ENCODE measurements at regions not wholly inside any gene's neighbourhood (a gene's known extent, or its start where the extent isn't known, plus 50 kb on each side); places are given as distances from the start of the nearest gene placed in this dataset.

DNA sequence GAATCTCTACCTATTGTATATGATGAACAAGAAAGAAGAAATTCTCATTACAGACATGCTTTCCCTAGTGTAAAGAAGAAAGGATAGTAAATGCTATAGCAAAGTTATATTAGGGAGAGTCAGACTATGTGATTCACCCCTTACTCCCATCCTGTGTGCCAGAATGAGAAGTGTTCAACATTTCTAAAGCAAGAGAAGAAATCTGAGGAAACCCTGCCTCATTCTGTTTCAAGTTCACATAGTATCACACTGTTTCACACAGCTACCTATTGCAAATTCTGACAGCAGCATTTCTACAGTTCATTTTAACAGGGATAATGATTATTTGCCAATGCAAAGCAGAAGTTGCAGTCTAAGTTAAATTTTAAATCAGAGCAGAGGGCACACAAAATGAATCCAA is 267.2 kb upstream of the TCF21 start:
- no peaks in the 10 kb centered on the region for H3K27me3 ChIP-seq (replicated peaks in 1 of 7)
- no peaks in the 10 kb centered on the region for H3K4me1 ChIP-seq
- DNase-seq, result no peak
- H3K36me3 ChIP-seq, result no peaks in the 10 kb centered on the region
- intact Hi-C loops (cut with DNase I; ENCODE audit: low total_unique reads), result no loop called here
- H3K27ac ChIP-seq, result peak overlapping the region in 2 of 8 donors; percentile 10 to 22
- H3K4me3 ChIP-seq, result no peak overlapping the region
- H3K9me3 ChIP-seq, result peaks cover 0 to 13% (median 0%) of the 10 kb centered on the region in 8 donors
- no peak for TF ChIP-seq POLR2AphosphoS5 (IDR thresholded peaks at IDR 0.05)
- TF ChIP-seq, protein P1, sequence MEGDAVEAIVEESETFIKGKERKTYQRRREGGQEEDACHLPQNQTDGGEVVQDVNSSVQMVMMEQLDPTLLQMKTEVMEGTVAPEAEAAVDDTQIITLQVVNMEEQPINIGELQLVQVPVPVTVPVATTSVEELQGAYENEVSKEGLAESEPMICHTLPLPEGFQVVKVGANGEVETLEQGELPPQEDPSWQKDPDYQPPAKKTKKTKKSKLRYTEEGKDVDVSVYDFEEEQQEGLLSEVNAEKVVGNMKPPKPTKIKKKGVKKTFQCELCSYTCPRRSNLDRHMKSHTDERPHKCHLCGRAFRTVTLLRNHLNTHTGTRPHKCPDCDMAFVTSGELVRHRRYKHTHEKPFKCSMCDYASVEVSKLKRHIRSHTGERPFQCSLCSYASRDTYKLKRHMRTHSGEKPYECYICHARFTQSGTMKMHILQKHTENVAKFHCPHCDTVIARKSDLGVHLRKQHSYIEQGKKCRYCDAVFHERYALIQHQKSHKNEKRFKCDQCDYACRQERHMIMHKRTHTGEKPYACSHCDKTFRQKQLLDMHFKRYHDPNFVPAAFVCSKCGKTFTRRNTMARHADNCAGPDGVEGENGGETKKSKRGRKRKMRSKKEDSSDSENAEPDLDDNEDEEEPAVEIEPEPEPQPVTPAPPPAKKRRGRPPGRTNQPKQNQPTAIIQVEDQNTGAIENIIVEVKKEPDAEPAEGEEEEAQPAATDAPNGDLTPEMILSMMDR (IDR thresholded peaks at IDR 0.05 in 8 of 11, conservative IDR thresholded peaks at IDR 0.05 in 3 of 11), result no peak
- no peak for TF ChIP-seq POLR2A (IDR thresholded peaks at IDR 0.05)

DNA sequence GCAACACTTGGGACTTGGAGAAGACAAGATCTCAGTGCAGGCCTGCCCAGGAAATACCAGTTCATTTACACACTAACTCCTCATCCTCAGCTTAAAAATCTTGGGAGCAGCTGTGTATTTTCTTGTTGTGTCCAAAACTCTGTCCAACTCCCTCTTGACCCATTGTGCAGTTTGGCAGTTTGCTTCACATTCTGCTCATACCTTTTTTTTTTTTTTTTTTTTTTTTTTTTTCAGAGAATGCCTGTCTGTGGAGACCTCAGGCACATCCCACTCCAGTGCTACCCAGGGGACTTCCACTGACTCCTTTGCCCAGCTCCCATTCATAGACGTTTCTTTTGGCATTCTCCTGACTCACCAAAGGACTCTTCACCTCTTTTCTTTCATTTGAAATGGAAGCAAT is 265.8 kb upstream of the TCF21 start:
- TF ChIP-seq POLR2AphosphoS5 (IDR thresholded peaks at IDR 0.05) (no peak), POLR2A (IDR thresholded peaks at IDR 0.05) (no peak)
- TF ChIP-seq, protein P1 (IDR thresholded peaks at IDR 0.05 in 8 of 11, conservative IDR thresholded peaks at IDR 0.05 in 3 of 11), result no peak
- no peaks in the 10 kb centered on the region for H3K4me1 ChIP-seq
- H3K9me3 ChIP-seq, result peaks cover 0 to 9% (median 0%) of the 10 kb centered on the region in 8 donors
- no peak overlapping the region for H3K4me3 ChIP-seq
- WGBS, 5 donors, result 16 to 35% (median 25%) methylated on average over 1 of the region's 1 CpG
- H3K36me3 ChIP-seq, result no peaks in the 10 kb centered on the region
- no peak for DNase-seq
- peak overlapping the region in 4 of 8 donors; percentile 13 to 59 (median 50) for H3K27ac ChIP-seq
- H3K27me3 ChIP-seq (replicated peaks in 1 of 7), result peaks cover 0 to 4% (median 0%) of the 10 kb centered on the region in 7 donors
- intact Hi-C loops (cut with DNase I; ENCODE audit: low total_unique reads), result no loop called here

DNA sequence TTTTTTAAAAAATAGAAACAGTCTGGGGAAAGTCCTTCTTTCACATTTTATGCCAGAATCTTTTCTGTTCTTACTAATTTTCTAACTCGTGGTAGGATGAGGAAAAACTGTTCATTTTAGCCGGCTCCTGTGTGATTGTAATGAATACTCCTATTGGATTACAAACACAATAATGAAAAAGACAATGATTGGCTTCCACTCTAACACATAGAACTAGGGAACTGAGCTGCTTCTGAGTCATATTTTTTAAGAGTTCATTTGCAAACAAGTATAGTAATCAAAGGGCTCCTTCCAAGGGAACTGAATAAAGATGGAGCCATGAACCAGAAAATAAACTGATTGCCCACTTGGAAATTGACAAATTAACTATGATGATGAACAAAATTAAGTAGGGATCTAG is 265.3 kb upstream of the TCF21 start:
- TF ChIP-seq POLR2A (IDR thresholded peaks at IDR 0.05) (no peak), POLR2AphosphoS5 (IDR thresholded peaks at IDR 0.05) (no peak)
- TF ChIP-seq, protein P1 (IDR thresholded peaks at IDR 0.05 in 8 of 11, conservative IDR thresholded peaks at IDR 0.05 in 3 of 11), result no peak
- H3K36me3 ChIP-seq, result no peaks in the 10 kb centered on the region
- DNase-seq, result no peak
- intact Hi-C loops (cut with DNase I; ENCODE audit: low total_unique reads), result no loop called here
- peaks cover 0 to 4% (median 0%) of the 10 kb centered on the region in 7 donors for H3K27me3 ChIP-seq (replicated peaks in 1 of 7)
- peak overlapping the region in 5 of 8 donors; percentile 13 to 59 (median 47) for H3K27ac ChIP-seq
- no peaks in the 10 kb centered on the region for H3K4me1 ChIP-seq
- 50 to 74% (median 64%) methylated on average over 2 of the region's 2 CpGs for WGBS, 5 donors
- H3K9me3 ChIP-seq, result peaks cover 0 to 8% (median 0%) of the 10 kb centered on the region in 8 donors
- H3K4me3 ChIP-seq, result no peak overlapping the region

DNA sequence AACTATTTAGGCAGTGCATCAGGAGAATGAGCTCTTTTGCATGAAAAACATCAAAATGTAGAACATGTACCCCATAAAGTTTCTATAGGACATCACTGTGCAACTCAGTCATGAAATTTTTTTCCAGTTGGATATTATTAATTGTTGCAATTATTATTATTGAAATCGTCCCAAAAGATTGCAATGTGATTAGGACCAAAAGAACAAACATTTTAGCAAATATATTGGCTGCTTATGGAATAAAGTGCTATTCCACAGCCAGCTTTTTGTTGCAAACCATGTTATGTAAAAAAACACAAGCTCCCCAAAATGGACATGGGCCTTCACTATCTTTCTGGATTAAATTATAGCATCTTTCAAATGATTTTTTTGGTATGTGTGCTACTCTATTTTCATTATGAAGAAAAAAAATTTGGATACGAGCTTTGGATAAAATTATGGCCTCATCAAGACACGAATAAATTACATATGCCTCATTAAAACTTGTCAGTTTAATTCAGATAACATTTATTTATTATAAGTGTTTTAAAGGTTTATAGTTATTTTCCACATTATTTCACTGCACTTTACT is 262.7 kb upstream of the TCF21 start:
- WGBS, 5 donors, result 67 to 85% (median 81%) methylated on average over 3 of the region's 3 CpGs
- intact Hi-C loops (cut with DNase I; ENCODE audit: low total_unique reads), result no loop called here
- Histone ChIP-seq H3K27me3 (replicated peaks in 1 of 7) (peaks cover 0 to 4% (median 0%) of the 10 kb centered on the region in 7 donors), H3K36me3 (no peaks in the 10 kb centered on the region), H3K4me1 (no peaks in the 10 kb centered on the region), H3K4me3 (no peak overlapping the region), H3K9me3 (no peaks in the 10 kb centered on the region), H3K27ac (no peak overlapping the region)
- TF ChIP-seq, protein P1 (IDR thresholded peaks at IDR 0.05 in 8 of 11, conservative IDR thresholded peaks at IDR 0.05 in 3 of 11), result no peak
- TF ChIP-seq POLR2A (IDR thresholded peaks at IDR 0.05), result no peak
- TF ChIP-seq POLR2AphosphoS5 (IDR thresholded peaks at IDR 0.05), result no peak
- DNase-seq, result no peak

Measured in spleen (tissue), 11 donors.